GM12878 (cell line): ENCODE measurements at regions not wholly inside any gene's neighbourhood (a gene's known extent, or its start where the extent isn't known, plus 50 kb on each side); places are given as distances from the start of the nearest gene placed in this dataset.

ENCODE experiments used
- ATAC-seq: fragments of 200-7000 bp; cut with Tn5 transposase; 3 replicates; pipeline ENCODE4 v1.9.1; 2020; ENCODE audit warnings: mild to moderate bottlenecking, moderate library complexity
- BruUV-seq: library from RNA; stranded (reverse); fragments of 400-500 nt; replicated peaks from 2 replicates; lab custom pipeline; 2021; lab: Mats Ljungman, UMichigan
- CTCF ChIA-PET: fragments of 300-600 bp; sonication (Branson Sonifier 250); formaldehyde crosslinking; extraction: SDS; loops from one replicate; lab custom pipeline; 2021; ENCODE audit warnings: inconsistent platforms; lab: Yijun Ruan, JAX
- POLR2A ChIA-PET: fragments of 350-600 bp; formaldehyde crosslinking; extraction: SDS; loops from one replicate; lab custom pipeline; 2021; ENCODE audit warnings: inconsistent platforms; lab: Charles Lee
- RAD21 ChIA-PET: fragments of 300-600 bp; sonication (Branson Sonifier 250); formaldehyde crosslinking; loops from one replicate; lab custom pipeline; 2023; ENCODE audit warnings: antibody characterized with exemption; ENCODE audit not compliant: unreplicated experiment; lab: Charles Lee
- SMC1A ChIA-PET: fragments of 300-600 bp; sonication (Branson Sonifier 250); formaldehyde crosslinking; loops from one replicate; lab custom pipeline; 2023; ENCODE audit not compliant: unreplicated experiment, uncharacterized antibody; lab: Charles Lee
- DNase-seq: peaks from one replicate; pipeline ENCODE4 v3.0.0-alpha.2; 2011; ENCODE audit warnings: low read depth, low spot score
- FAIRE-seq: peaks from 3 replicates; lab custom pipeline; 2011; peaks lifted over from hg19 to GRCh38; lab: Jason Lieb, UNC
- H2AFZ ChIP-seq: 2 replicates; pipeline ENCODE4 v1.6.0; 2011; ENCODE audit warnings: low read depth, low read length, control low read depth; ENCODE audit not compliant: control insufficient read depth
- H3K27ac ChIP-seq: 2 replicates; pipeline ENCODE4 v1.5.1; 2011; ENCODE audit warnings: control low read depth; ENCODE audit not compliant: control insufficient read depth, insufficient read depth
- H3K27me3 ChIP-seq, 2 experiments: replicated peaks in 1 of 2; 2 replicates each; pipeline versions ENCODE4 v1.6.0 to v1.6.1; 2011; ENCODE audit warnings: low read length in 1 of 2; ENCODE audit not compliant: control insufficient read depth in 2 of 2, insufficient read depth in 2 of 2
- H3K36me3 ChIP-seq, 2 experiments: 2 replicates each; pipeline ENCODE4 v1.5.1; 2011; ENCODE audit warnings: low read length in 1 of 2; ENCODE audit not compliant: control insufficient read depth in 2 of 2, insufficient read depth in 2 of 2
- H3K4me1 ChIP-seq: 2 replicates; pipeline ENCODE4 v1.6.1; 2011; ENCODE audit warnings: mild to moderate bottlenecking, low read length, moderate library complexity, mixed read lengths; ENCODE audit not compliant: control insufficient read depth, insufficient read depth
- H3K4me2 ChIP-seq: 2 replicates; pipeline ENCODE4 v1.6.0; 2011; ENCODE audit warnings: control low read depth; ENCODE audit not compliant: control insufficient read depth, insufficient read depth
- H3K4me3 ChIP-seq: fragments of 200-600 bp; sonication (generic); 2 replicates; pipeline ENCODE4 v1.5.1; 2016
- H3K79me2 ChIP-seq: 2 replicates; pipeline ENCODE4 v1.6.0; 2011; ENCODE audit warnings: low read length; ENCODE audit not compliant: control insufficient read depth, insufficient read depth
- H3K9ac ChIP-seq: 2 replicates; pipeline ENCODE4 v1.8.0; 2011; ENCODE audit warnings: low read length, control low read depth, mixed read lengths; ENCODE audit not compliant: control insufficient read depth, insufficient read depth
- H3K9me3 ChIP-seq: replicated peaks from 3 replicates; pipeline ENCODE4 v1.5.1; 2011; ENCODE audit warnings: mild to moderate bottlenecking, low read length; ENCODE audit not compliant: control insufficient read depth, insufficient read depth
- H4K20me1 ChIP-seq: 2 replicates; pipeline ENCODE4 v1.6.0; 2011; ENCODE audit not compliant: control insufficient read depth, insufficient read depth
- BHLHE40 ChIP-seq, 2 experiments: fragments of 450-650 bp in 1 of 2; IDR thresholded peaks; 2 replicates each; pipeline ENCODE4 v1.6.1; 2011 to 2017; ENCODE audit warnings: low read depth in 2 of 2, borderline replicate concordance in 1 of 2, improper control_type of control experiment in 1 of 2, low read length in 1 of 2, mild to moderate bottlenecking in 1 of 2
- FOS ChIP-seq: IDR thresholded peaks from 3 replicates; pipeline ENCODE4 v1.6.1; 2011; ENCODE audit warnings: borderline replicate concordance; ENCODE audit not compliant: insufficient read length; ENCODE audit errors: extremely low read depth
- HSF1 ChIP-seq: fragments of 150-350 bp; IDR thresholded peaks from 2 replicates; pipeline ENCODE4 v1.6.1; 2014; ENCODE audit warnings: mild to moderate bottlenecking, low read depth, low read length
- MEF2B ChIP-seq: fragments of 450-650 bp; IDR thresholded peaks from 2 replicates; pipeline ENCODE4 v1.6.1; 2018; ENCODE audit warnings: mild to moderate bottlenecking, moderate library complexity; ENCODE audit not compliant: partially characterized antibody, poor library complexity, severe bottlenecking
- SKIL ChIP-seq: fragments of 450-650 bp; IDR thresholded peaks from 2 replicates; pipeline ENCODE4 v1.6.1; 2017; ENCODE audit warnings: mild to moderate bottlenecking, low read depth, inconsistent platforms; ENCODE audit not compliant: poor library complexity, severe bottlenecking
- SRF ChIP-seq, 2 experiments: IDR thresholded peaks; 2 replicates each; pipeline ENCODE4 v1.6.1; 2011; ENCODE audit warnings: low read depth in 2 of 2, low read length in 2 of 2, mild to moderate bottlenecking in 1 of 2, moderate library complexity in 1 of 2
- STAT3 ChIP-seq: IDR thresholded peaks from 2 replicates; pipeline ENCODE4 v1.6.1; 2011; ENCODE audit warnings: low read depth, low read length, improper control_type of control experiment
- TBL1XR1 ChIP-seq: IDR thresholded peaks from 2 replicates; pipeline ENCODE4 v1.6.1; 2012; ENCODE audit warnings: low read depth, low read length, improper control_type of control experiment
- ZNF207 ChIP-seq: fragments of 450-650 bp; IDR thresholded peaks from 2 replicates; pipeline ENCODE4 v1.6.1; 2014; ENCODE audit warnings: antibody characterized with exemption, mild to moderate bottlenecking, borderline replicate concordance
- WGBS: methylation state at CpG from one replicate; pipeline ENCODE4 v1.1.6; 2016; ENCODE audit warnings: low lambda C conversion rate; ENCODE audit not compliant: insufficient replicate concordance, insufficient coverage; ENCODE audit errors: missing lambda C conversion rate; 5-methylcytosine and 5-hydroxymethylcytosine counted together
- in situ Hi-C: fragments of 300-500 bp; cut with MboI; formaldehyde crosslinking; loops from 9 replicates; pipeline ENCODE4 v1.14.3; 2018; ENCODE audit warnings: mixed read lengths
- intact Hi-C: fragments of 100-400 bp; cut with micrococcal nuclease; formaldehyde crosslinking; loops from one replicate; pipeline ENCODE4 v1.14.2; 2022; ENCODE audit not compliant: unreplicated experiment

DNA sequence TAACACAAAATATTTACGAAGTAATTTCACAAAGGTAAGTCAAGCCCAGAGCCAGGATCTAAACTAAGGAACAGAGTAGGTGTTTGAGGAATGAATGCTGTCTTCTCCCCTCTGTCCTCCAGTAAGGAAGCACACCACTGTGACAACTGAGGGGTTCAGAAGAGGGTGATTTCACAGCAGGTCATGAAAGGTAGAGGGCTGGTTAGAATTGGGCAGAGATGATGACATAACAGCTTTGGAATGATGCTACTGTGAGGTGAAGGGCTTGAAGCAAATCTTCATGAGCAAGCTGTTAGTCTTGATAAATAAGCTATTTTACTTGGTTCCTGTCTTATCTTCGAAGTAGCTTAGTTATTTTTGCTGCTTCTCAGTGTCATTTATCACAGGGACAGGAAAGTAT, 498.6 kb downstream of the FGF9 start:
- intact Hi-C loops (loop anchor here (10.0 kb wide), 1 partner anchor 105 kb away; no protein-coding TSS in a partner anchor), in situ Hi-C loops (no loop called here)
- DNase-seq (no peak), ATAC-seq (no peak), FAIRE-seq (no peak)
- H4K20me1 ChIP-seq: no peaks in the 10 kb centered on the region
- ChIA-PET SMC1A (interaction anchor here (0.7 to 1.3 kb wide), 2 partner anchors 10 to 87 kb away, joined by 3 to 4 read pairs; no protein-coding TSS in a partner anchor), POLR2A (no interaction called here), RAD21 (no interaction called here), CTCF (interaction anchor here (1.3 kb wide), 1 partner anchor 38 kb away, joined by 3 read pairs; no protein-coding TSS in a partner anchor)
- no peak overlapping the region for H3K27ac ChIP-seq
- no peaks in the 10 kb centered on the region; the same call in 2 of the 3 replicates for H3K9me3 ChIP-seq
- no peak overlapping the region for H3K4me3 ChIP-seq
- no TSS peak for BruUV-seq
- H3K36me3 ChIP-seq: no peaks in the 10 kb centered on the region
- WGBS: 55% methylated on average over 2 of the region's 2 CpGs
- TF ChIP-seq SKIL: no peak
- no peak for TF ChIP-seq ZNF207
- no peak for TF ChIP-seq STAT3
- no peak for TF ChIP-seq MEF2B
- no peak for TF ChIP-seq SRF (IDR thresholded peaks at IDR 0.05; ENCODE audit: low read depth in 2 of 2, low read length in 2 of 2)
- TF ChIP-seq BHLHE40 (IDR thresholded peaks at IDR 0.05; ENCODE audit: borderline replicate concordance in 1 of 2, low read depth in 2 of 2, low read length in 1 of 2): no peak
- TF ChIP-seq TBL1XR1: no peak
- TF ChIP-seq HSF1: no peak
- TF ChIP-seq FOS: no peak
- H3K4me2 ChIP-seq: no peak overlapping the region
- no peaks in the 10 kb centered on the region for H3K27me3 ChIP-seq
- H3K9ac ChIP-seq: no peak overlapping the region
- no peaks in the 10 kb centered on the region for H3K4me1 ChIP-seq
- H2AFZ ChIP-seq: no peak overlapping the region
- H3K79me2 ChIP-seq: no peaks in the 10 kb centered on the region
